H9 (cell line): ENCODE measurements at regions not wholly inside any gene's neighbourhood (a gene's known extent, or its start where the extent isn't known, plus 50 kb on each side); places are given as distances from the start of the nearest gene placed in this dataset.

Experiments used
- DNase-seq: peaks from one replicate; pipeline ENCODE4 v3.0.0-alpha.2; 2017
- H2AFZ ChIP-seq: one replicate; pipeline ENCODE4 v1.6.1; 2013; ENCODE audit warnings: mild to moderate bottlenecking, low read length, control low read depth, moderate library complexity
- H2AK5ac ChIP-seq: 2 replicates; pipeline ENCODE4 v1.6.1; 2013; ENCODE audit warnings: low read length, control low read depth, mixed read lengths; ENCODE audit not compliant: insufficient read length
- H2BK120ac ChIP-seq: one replicate; pipeline ENCODE4 v1.6.1; 2013; ENCODE audit warnings: low read depth, mild to moderate bottlenecking, low read length, control low read depth, inconsistent platforms; ENCODE audit not compliant: poor library complexity, severe bottlenecking
- H2BK12ac ChIP-seq: 2 replicates; pipeline ENCODE4 v1.6.1; 2013; ENCODE audit warnings: low read length, control low read depth, mixed read lengths, low read depth; ENCODE audit not compliant: insufficient read length
- H2BK15ac ChIP-seq: 2 replicates; pipeline ENCODE4 v1.6.1; 2013; ENCODE audit warnings: low read depth, low read length, control low read depth
- H2BK20ac ChIP-seq: one replicate; pipeline ENCODE4 v1.6.1; 2013; ENCODE audit warnings: low read depth, mild to moderate bottlenecking, low read length, control low read depth, inconsistent platforms; ENCODE audit not compliant: poor library complexity, severe bottlenecking
- H2BK5ac ChIP-seq: 2 replicates; pipeline ENCODE4 v1.6.1; 2013; ENCODE audit warnings: low read length, control low read depth, mixed read lengths; ENCODE audit not compliant: insufficient read length
- H3K14ac ChIP-seq: 2 replicates; pipeline ENCODE4 v1.6.1; 2013; ENCODE audit warnings: low read length, control low read depth; ENCODE audit not compliant: insufficient read depth
- H3K18ac ChIP-seq: 2 replicates; pipeline ENCODE4 v1.6.1; 2013; ENCODE audit warnings: low read depth, mild to moderate bottlenecking, mixed read lengths, low read length, control low read depth; ENCODE audit not compliant: insufficient read length
- H3K23ac ChIP-seq: 2 replicates; pipeline ENCODE4 v1.6.1; 2013; ENCODE audit warnings: low read length, control low read depth, mixed read lengths, low read depth; ENCODE audit not compliant: insufficient read length
- H3K23me2 ChIP-seq: 2 replicates; pipeline ENCODE4 v1.6.1; 2013; ENCODE audit warnings: low read depth, mild to moderate bottlenecking, mixed read lengths, low read length, control low read depth; ENCODE audit not compliant: insufficient read length, poor library complexity, severe bottlenecking
- H3K27ac ChIP-seq: 2 replicates; pipeline ENCODE4 v1.5.1; 2013; ENCODE audit warnings: low read length, control low read depth, mixed read lengths, low read depth; ENCODE audit not compliant: insufficient read length
- H3K27me3 ChIP-seq: 2 replicates; pipeline ENCODE4 v1.6.1; 2013; ENCODE audit warnings: low read length, control low read depth, inconsistent platforms; ENCODE audit not compliant: insufficient read depth
- H3K4ac ChIP-seq: 2 replicates; pipeline ENCODE4 v1.6.1; 2013; ENCODE audit warnings: low read depth, mild to moderate bottlenecking, control low read depth, inconsistent platforms, low read length, moderate library complexity
- H3K4me1 ChIP-seq: 2 replicates; pipeline ENCODE4 v1.6.1; 2013; ENCODE audit warnings: low read length, control low read depth, inconsistent platforms; ENCODE audit not compliant: insufficient read depth
- H3K4me2 ChIP-seq: 2 replicates; pipeline ENCODE4 v1.6.1; 2013; ENCODE audit warnings: low read length, control low read depth, mixed read lengths; ENCODE audit not compliant: insufficient read length, insufficient read depth
- H3K56ac ChIP-seq: 2 replicates; pipeline ENCODE4 v1.6.1; 2013; ENCODE audit warnings: low read depth, mild to moderate bottlenecking, mixed read lengths, low read length, control low read depth; ENCODE audit not compliant: insufficient read length
- H3K79me1 ChIP-seq: 2 replicates; pipeline ENCODE4 v1.6.1; 2013; ENCODE audit warnings: low read depth, mild to moderate bottlenecking, moderate library complexity, low read length, control low read depth, inconsistent platforms; ENCODE audit not compliant: insufficient read depth, poor library complexity, severe bottlenecking
- H3K79me2 ChIP-seq: 2 replicates; pipeline ENCODE4 v1.6.1; 2013; ENCODE audit warnings: low read length, control low read depth, inconsistent platforms; ENCODE audit not compliant: insufficient read depth
- H3K9ac ChIP-seq: 2 replicates; pipeline ENCODE4 v1.6.1; 2013; ENCODE audit warnings: low read length, control low read depth, mixed read lengths; ENCODE audit not compliant: insufficient read length; ENCODE audit errors: extremely low read depth
- H3K9me3 ChIP-seq: one replicate; pipeline ENCODE4 v1.6.1; 2013; ENCODE audit warnings: low read depth, low read length, inconsistent platforms; ENCODE audit not compliant: control insufficient read depth
- H3T11ph ChIP-seq: one replicate; pipeline ENCODE4 v1.6.1; 2013; ENCODE audit warnings: mild to moderate bottlenecking, low read length, control low read depth, inconsistent platforms
- H4K20me1 ChIP-seq: one replicate; pipeline ENCODE4 v1.6.1; 2013; ENCODE audit not compliant: control insufficient read depth, insufficient read length, insufficient read depth
- H4K5ac ChIP-seq: 2 replicates; pipeline ENCODE4 v1.6.1; 2013; ENCODE audit warnings: low read depth, mild to moderate bottlenecking, mixed read lengths, low read length, control low read depth; ENCODE audit not compliant: insufficient read length
- H4K8ac ChIP-seq: replicated peaks from 2 replicates; pipeline ENCODE4 v1.6.1; 2013; ENCODE audit warnings: low read length, control low read depth, mixed read lengths, low read depth; ENCODE audit not compliant: insufficient read length
- H4K91ac ChIP-seq: 2 replicates; pipeline ENCODE4 v1.6.1; 2013; ENCODE audit warnings: low read depth, mild to moderate bottlenecking, moderate library complexity, mixed read lengths, low read length, control low read depth; ENCODE audit not compliant: insufficient read length
- H3K27ac Mint-ChIP-seq, 3 experiments: 2 replicates in 2 of 3; 3 replicates in 1 of 3; pipeline ENCODE4 v1.8.0; 2020 to 2021; ENCODE audit warnings: mixed read lengths in 3 of 3, mild to moderate bottlenecking in 1 of 3, moderate library complexity in 1 of 3
- H3K27me3 Mint-ChIP-seq: 2 replicates; pipeline ENCODE4 v1.8.0; 2021; ENCODE audit warnings: low read depth, mild to moderate bottlenecking, moderate library complexity, mixed read lengths
- H3K36me3 Mint-ChIP-seq, 3 experiments: 2 replicates in 2 of 3; 3 replicates in 1 of 3; pipeline ENCODE4 v1.8.0; 2020 to 2021; ENCODE audit warnings: low read depth in 3 of 3, mixed read lengths in 3 of 3; ENCODE audit not compliant: insufficient read depth in 1 of 3
- H3K4me1 Mint-ChIP-seq, 2 experiments: 2 replicates each; pipeline ENCODE4 v1.8.0; 2020; ENCODE audit warnings: mixed read lengths in 2 of 2
- H3K4me3 Mint-ChIP-seq, 2 experiments: 2 replicates in 1 of 2; 3 replicates in 1 of 2; pipeline ENCODE4 v1.8.0; 2020 to 2021; ENCODE audit warnings: mild to moderate bottlenecking in 2 of 2, mixed read lengths in 2 of 2, moderate library complexity in 1 of 2
- H3K9me3 Mint-ChIP-seq, 2 experiments: 2 replicates in 1 of 2; 3 replicates in 1 of 2; pipeline ENCODE4 v1.8.0; 2020; ENCODE audit warnings: mild to moderate bottlenecking in 2 of 2, mixed read lengths in 2 of 2, moderate library complexity in 1 of 2
- CTCF ChIP-seq: fragments of 200-600 bp; sonication (generic); conservative IDR thresholded peaks from 3 replicates; pipeline ENCODE4 v1.8.0; 2021; ENCODE audit warnings: antibody characterized with exemption, mild to moderate bottlenecking

GRCh38 chr10:55141892-55142291 is 340.9 kb upstream of the PCDH15 start:
- Mint-ChIP-seq H3K36me3 (peaks cover 0 to 4% (median 0%) of the 10 kb centered on the region in 3 experiments; a peak in 1 of 7 replicates), H3K27me3 (no peaks in the 10 kb centered on the region), H3K4me1 (peaks cover 0 to 5% of the 10 kb centered on the region in 2 experiments; a peak in 1 of 4 replicates), H3K4me3 (no peak overlapping the region), H3K27ac (no peak overlapping the region), H3K9me3 (peaks cover 2 to 3% of the 10 kb centered on the region in 2 experiments; a peak in 2 of 5 replicates)
- H3T11ph ChIP-seq: no peak overlapping the region
- H4K91ac ChIP-seq: no peak overlapping the region
- H2BK20ac ChIP-seq: no peak overlapping the region
- no peak overlapping the region for H3K56ac ChIP-seq
- no peak overlapping the region for H2AK5ac ChIP-seq
- TF ChIP-seq CTCF: no peak
- H3K27me3 ChIP-seq: no peaks in the 10 kb centered on the region
- H3K4me1 ChIP-seq: no peaks in the 10 kb centered on the region
- H3K79me1 ChIP-seq: no peaks in the 10 kb centered on the region
- H3K27ac ChIP-seq: no peak overlapping the region
- H2AFZ ChIP-seq: no peak overlapping the region
- H3K18ac ChIP-seq: no peak overlapping the region
- no peak overlapping the region for H2BK5ac ChIP-seq
- H3K79me2 ChIP-seq: no peaks in the 10 kb centered on the region
- H4K5ac ChIP-seq: no peak overlapping the region
- H4K20me1 ChIP-seq: no peaks in the 10 kb centered on the region
- H3K9ac ChIP-seq: no peak overlapping the region
- no peak overlapping the region for H2BK12ac ChIP-seq
- H3K23ac ChIP-seq: no peak overlapping the region
- H4K8ac ChIP-seq: no peak overlapping the region
- H3K4ac ChIP-seq: no peak overlapping the region
- H2BK15ac ChIP-seq: no peak overlapping the region
- no peak overlapping the region for H3K4me2 ChIP-seq
- no peaks in the 10 kb centered on the region for H3K23me2 ChIP-seq
- H2BK120ac ChIP-seq: no peak overlapping the region
- DNase-seq: no peak
- no peaks in the 10 kb centered on the region for H3K9me3 ChIP-seq
- H3K14ac ChIP-seq: no peak overlapping the region
